ENCODE measurements at regions not wholly inside any gene's neighbourhood (a gene's known extent, or its start where the extent isn't known, plus 50 kb on each side); places are given as distances from the start of the nearest gene placed in this dataset.

DNA sequence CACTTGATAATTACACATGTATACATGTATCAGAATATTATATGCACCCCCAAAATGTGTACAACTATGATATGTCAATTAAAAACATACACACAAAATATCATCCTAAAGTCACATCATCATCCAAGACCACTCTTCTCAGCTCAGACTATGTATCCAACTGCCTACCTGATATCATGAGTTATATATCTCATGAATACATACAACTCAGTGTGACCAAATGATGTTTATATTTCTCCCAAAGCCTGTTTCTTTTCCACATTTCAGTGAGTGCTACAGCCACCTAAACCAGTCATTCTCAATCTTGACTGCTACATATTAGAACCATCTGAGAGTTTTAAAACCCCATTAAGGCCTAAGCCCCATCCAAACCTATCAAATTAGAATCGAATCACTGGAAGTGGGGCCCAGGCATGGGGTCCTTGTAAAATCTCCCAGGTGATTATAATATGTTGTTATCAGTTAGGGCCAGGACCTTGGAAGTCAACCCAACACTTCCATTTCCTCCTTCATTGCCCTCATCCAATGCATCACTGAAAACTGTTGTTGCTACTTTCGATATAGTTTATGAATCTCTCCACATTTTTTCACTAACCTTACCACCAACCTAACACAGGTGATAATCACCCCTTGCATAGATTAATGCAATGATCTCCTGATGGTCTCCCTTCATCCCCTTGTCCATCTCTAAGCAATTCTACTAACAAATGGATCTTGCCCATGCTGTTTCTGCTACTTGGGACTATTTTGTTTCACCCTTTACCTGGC, 53.8 kb upstream of the ITGB8 start:
- Histone ChIP-seq H3K4me3 (ENCODE audit: low read length) (no peak overlapping the region), H3K36me3 (ENCODE audit: control insufficient read depth, low read length) (no peaks in the 10 kb centered on the region), H4K20me1 (ENCODE audit: control insufficient read depth, insufficient read depth, low read depth, low read length) (no peaks in the 10 kb centered on the region), H3K4me1 (ENCODE audit: control insufficient read depth, low read length) (no peaks in the 10 kb centered on the region), H3K9me2 (replicated peaks; ENCODE audit: control insufficient read depth, low read length) (no peaks in the 10 kb centered on the region), H3K27me3 (ENCODE audit: control insufficient read depth, low read length) (no peaks in the 10 kb centered on the region), H3K79me2 (ENCODE audit: control insufficient read depth, low read length) (no peaks in the 10 kb centered on the region), H3K27ac (ENCODE audit: low read depth, low read length) (no peak overlapping the region), H3K4me2 (ENCODE audit: low read length) (no peak overlapping the region), H3F3A (ENCODE audit: control insufficient read depth, insufficient read depth) (no peaks in the 10 kb centered on the region), H3K9me3 (ENCODE audit: control insufficient read depth, insufficient read depth, low read length) (no peaks in the 10 kb centered on the region)
- no peak for TF ChIP-seq EZH2phosphoT487 (IDR thresholded peaks at IDR 0.05; ENCODE audit: borderline replicate concordance, low read length)
- TF ChIP-seq, protein P1, sequence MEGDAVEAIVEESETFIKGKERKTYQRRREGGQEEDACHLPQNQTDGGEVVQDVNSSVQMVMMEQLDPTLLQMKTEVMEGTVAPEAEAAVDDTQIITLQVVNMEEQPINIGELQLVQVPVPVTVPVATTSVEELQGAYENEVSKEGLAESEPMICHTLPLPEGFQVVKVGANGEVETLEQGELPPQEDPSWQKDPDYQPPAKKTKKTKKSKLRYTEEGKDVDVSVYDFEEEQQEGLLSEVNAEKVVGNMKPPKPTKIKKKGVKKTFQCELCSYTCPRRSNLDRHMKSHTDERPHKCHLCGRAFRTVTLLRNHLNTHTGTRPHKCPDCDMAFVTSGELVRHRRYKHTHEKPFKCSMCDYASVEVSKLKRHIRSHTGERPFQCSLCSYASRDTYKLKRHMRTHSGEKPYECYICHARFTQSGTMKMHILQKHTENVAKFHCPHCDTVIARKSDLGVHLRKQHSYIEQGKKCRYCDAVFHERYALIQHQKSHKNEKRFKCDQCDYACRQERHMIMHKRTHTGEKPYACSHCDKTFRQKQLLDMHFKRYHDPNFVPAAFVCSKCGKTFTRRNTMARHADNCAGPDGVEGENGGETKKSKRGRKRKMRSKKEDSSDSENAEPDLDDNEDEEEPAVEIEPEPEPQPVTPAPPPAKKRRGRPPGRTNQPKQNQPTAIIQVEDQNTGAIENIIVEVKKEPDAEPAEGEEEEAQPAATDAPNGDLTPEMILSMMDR (IDR thresholded peaks at IDR 0.05; ENCODE audit: low read depth, low read length, poor library complexity, severe bottlenecking) = no peak

DNA sequence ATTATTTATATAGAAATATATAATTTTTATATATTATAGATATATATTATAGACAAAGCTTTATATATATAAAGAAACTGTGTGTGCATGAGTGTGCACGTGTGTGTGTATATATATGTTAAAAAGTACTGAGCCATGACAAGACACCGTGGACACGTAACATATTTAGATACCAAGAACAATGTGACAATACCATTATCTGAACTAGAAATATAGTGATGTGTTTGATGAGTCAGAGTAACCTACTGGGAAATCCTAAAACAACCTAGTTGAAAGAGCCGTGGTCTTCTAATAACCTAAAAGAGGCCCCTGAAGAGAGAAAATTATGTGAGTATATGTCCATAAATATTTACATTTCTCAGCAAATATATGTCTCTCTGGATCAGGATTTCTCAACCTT, 50.7 kb upstream of the ITGB8 start:
- H3K9me3 ChIP-seq (ENCODE audit: control insufficient read depth, insufficient read depth, low read length) = no peaks in the 10 kb centered on the region
- H3K4me1 ChIP-seq (ENCODE audit: control insufficient read depth, low read length) = no peaks in the 10 kb centered on the region
- H3K4me3 ChIP-seq (ENCODE audit: low read length) = no peak overlapping the region
- no peaks in the 10 kb centered on the region for H3K27me3 ChIP-seq (ENCODE audit: control insufficient read depth, low read length)
- H3F3A ChIP-seq (ENCODE audit: control insufficient read depth, insufficient read depth) = no peaks in the 10 kb centered on the region
- H3K36me3 ChIP-seq (ENCODE audit: control insufficient read depth, low read length) = no peaks in the 10 kb centered on the region
- H3K4me2 ChIP-seq (ENCODE audit: low read length) = no peak overlapping the region
- no peak for TF ChIP-seq EZH2phosphoT487 (IDR thresholded peaks at IDR 0.05; ENCODE audit: borderline replicate concordance, low read length)
- TF ChIP-seq, protein P1 (IDR thresholded peaks at IDR 0.05; ENCODE audit: low read depth, low read length, poor library complexity, severe bottlenecking) = no peak
- no peak overlapping the region for H3K27ac ChIP-seq (ENCODE audit: low read depth, low read length)
- no peaks in the 10 kb centered on the region for H4K20me1 ChIP-seq (ENCODE audit: control insufficient read depth, insufficient read depth, low read depth, low read length)
- H3K9me2 ChIP-seq (replicated peaks; ENCODE audit: control insufficient read depth, low read length) = no peaks in the 10 kb centered on the region
- H3K79me2 ChIP-seq (ENCODE audit: control insufficient read depth, low read length) = no peaks in the 10 kb centered on the region

DNA sequence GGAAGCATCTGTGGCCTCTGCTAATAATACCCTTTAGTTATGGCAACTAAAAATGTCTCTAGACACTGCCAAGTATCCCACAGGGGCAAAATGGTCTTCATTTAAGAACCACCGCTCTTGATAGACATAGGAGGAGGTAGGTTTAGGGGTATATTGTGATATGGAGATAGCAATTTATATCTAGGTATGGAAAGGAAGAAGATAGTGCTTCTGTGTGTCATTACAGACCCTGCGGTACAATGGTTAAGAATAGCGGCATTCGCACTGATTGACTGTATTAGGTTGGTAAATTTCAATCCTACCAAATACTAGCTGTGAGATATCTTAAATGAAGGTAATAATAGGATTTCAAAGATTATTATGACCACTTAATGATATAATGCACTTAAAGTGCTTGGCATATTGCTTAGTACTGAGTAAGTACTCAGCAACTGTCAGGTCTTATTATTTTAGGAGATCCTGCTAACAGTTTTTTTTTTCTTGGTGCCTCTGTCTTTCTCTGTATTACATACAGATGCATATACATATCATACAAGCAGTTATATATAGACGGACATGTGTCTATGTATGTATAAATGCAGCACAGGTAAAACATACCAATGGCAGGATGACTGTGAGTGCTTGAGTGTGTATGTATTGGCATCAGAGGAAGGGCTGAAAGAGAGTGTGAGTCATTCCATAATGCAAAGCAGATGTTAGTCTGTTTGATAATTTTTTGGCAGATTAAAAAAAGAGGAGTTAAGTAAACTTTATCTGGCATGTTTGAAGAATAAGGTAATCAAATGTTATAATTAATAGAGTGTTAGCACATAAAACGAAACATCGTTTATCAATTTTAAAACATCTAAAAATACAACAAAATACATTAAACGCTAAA, 50.0 kb upstream of the ITGB8 start:
- Histone ChIP-seq H3K27ac (ENCODE audit: low read depth, low read length) (no peak overlapping the region), H3K4me1 (ENCODE audit: control insufficient read depth, low read length) (no peaks in the 10 kb centered on the region), H3K36me3 (ENCODE audit: control insufficient read depth, low read length) (no peaks in the 10 kb centered on the region), H3K4me3 (ENCODE audit: low read length) (no peak overlapping the region), H3K9me3 (ENCODE audit: control insufficient read depth, insufficient read depth, low read length) (no peaks in the 10 kb centered on the region), H4K20me1 (ENCODE audit: control insufficient read depth, insufficient read depth, low read depth, low read length) (no peaks in the 10 kb centered on the region), H3K27me3 (ENCODE audit: control insufficient read depth, low read length) (no peaks in the 10 kb centered on the region), H3K4me2 (ENCODE audit: low read length) (no peak overlapping the region), H3K79me2 (ENCODE audit: control insufficient read depth, low read length) (no peaks in the 10 kb centered on the region), H3K9me2 (replicated peaks; ENCODE audit: control insufficient read depth, low read length) (no peaks in the 10 kb centered on the region), H3F3A (ENCODE audit: control insufficient read depth, insufficient read depth) (no peaks in the 10 kb centered on the region)
- TF ChIP-seq, protein P1 (IDR thresholded peaks at IDR 0.05; ENCODE audit: low read depth, low read length, poor library complexity, severe bottlenecking) = no peak
- TF ChIP-seq EZH2phosphoT487 (IDR thresholded peaks at IDR 0.05; ENCODE audit: borderline replicate concordance, low read length) = no peak

Data from DOHH2 (cell line).